Left hindlimb (tissue), 1 donor: ENCODE measurements at regions not wholly inside any gene's neighbourhood (a gene's known extent, or its start where the extent isn't known, plus 50 kb on each side); places are given as distances from the start of the nearest gene placed in this dataset.

ENCODE experiments used
- DNase-seq: peaks from one replicate; pipeline ENCODE4 v3.0.0-alpha.2; 2018

GRCh38 chr2:51111532-51111931, 79.6 kb upstream of the NRXN1 start:
- no peak for DNase-seq

DNA sequence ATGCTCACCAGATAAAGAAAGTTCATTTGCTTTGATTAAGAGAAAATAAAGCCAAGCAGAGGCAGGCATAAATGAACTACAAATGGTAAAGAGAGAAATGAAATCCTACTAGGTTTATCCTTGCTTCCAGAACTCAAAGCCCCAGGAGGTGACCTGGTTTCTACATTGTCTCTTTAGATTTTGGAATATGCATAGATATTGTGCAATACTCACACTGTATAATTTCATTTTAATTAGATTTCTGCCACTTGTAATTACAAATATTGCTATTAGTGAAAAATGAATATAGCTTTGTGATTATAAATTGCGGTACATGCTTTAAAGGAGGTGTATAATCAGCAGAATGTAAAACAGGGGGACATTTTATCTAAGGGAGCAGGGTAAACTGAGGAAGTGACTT, 76.9 kb upstream of the NRXN1 start:
- DNase-seq, result no peak

- DNase-seq, result no peak
Observed at GRCh38 chr2:51107841-51108240, 75.9 kb upstream of the NRXN1 start.

- DNase-seq, result no peak
Observed at GRCh38 chr2:51105811-51106210, 73.9 kb upstream of the NRXN1 start.

GRCh38 chr2:51103205-51103604, 71.3 kb upstream of the NRXN1 start:
- peak; percentile 63 for DNase-seq

- no peak for DNase-seq
Observed at GRCh38 chr2:51093016-51093415, 61.1 kb upstream of the NRXN1 start.

DNA sequence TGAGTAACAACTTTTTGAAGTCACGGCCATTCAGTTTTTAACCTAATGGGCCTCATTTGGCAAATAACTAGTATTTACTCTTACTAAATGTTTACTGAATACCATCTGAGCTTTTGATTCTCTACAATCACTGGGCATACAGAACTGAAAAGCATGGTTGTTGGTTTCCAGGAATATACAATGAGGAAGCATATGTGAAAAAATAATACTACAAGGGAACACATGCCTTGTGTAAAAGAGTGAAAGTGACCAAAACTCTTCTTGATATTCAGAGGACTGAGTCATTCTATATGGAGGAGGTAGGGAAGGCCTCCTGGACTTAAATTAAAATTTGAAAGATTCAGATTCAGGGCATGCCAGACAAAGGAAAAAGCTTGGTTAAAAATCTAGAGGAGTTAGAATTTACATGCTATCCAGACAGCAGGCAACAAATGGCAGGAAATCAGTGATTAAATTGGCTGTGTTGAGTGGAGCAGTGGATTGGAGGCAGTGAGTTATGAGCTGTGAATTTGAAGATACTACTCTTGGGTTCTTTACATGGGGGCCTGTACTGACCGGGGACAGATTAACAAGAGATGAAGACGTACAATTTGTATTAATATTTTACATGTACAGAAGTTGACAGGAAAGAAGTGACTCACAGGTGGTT, 53.6 kb upstream of the NRXN1 start:
- no peak for DNase-seq

DNA sequence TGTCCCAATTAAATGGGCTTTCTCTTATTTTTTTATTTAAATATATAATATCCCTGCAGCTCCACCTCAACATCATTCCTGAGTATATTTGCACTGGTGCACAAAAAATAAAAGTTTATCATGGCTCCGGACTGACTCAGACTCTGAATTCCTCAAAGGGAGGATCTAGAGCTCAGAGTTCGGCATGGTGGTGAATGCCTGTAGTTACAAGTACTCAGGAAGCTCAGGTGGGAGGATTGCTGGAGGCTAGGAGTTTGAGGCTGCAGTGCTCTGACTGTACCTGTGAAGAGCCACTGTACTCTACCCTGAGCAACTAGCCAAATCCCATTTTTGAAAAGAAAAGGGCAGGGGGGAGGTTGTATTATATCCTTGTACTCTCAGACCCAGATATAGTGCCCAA, 52.8 kb upstream of the NRXN1 start:
- no peak for DNase-seq
